GM12873 (cell line): ENCODE measurements at regions not wholly inside any gene's neighbourhood (a gene's known extent, or its start where the extent isn't known, plus 50 kb on each side); places are given as distances from the start of the nearest gene placed in this dataset.
A peak's percentile ranks its signal among the peaks of the same experiment; 100 is the strongest.

Experiments used
- TF ChIP-seq, protein P1 (sequence below): IDR thresholded peaks from 2 replicates; pipeline ENCODE4 v1.5.1; 2012; ENCODE audit warnings: low read depth, mild to moderate bottlenecking, moderate library complexity, low read length, control low read depth; ENCODE audit not compliant: insufficient read depth; ENCODE audit errors: missing control alignments

DNA sequence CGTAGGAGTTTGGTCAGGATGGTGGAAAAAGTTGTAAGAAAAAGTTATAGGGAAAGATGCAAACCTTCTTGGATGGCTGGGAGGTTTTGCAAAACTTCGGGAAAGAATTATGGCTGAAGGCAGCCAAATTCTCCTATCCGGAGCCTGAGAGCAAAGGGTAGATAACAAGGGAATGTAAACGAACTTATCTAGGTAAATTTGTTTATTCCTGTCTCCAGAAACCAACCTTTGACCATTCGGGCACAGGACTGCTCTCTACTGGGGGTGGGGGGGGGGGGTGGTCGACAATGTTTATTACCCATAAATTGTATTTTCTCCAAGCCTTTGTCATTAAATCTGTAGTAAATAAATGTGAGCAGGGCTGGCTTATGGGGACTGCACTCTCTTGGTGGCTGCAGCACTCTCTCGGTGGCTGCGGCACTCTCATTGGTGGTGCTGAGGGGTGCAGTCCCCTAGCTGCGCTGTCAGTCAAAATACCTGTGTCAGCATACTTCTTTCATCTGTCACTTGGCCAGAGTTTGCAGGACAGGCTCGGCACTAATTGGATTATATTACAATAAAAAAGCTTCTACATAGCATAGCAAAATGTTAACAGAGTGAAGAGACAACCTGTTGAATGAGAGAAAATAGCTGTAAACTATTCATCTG is 827.8 kb downstream of the SH3BGRL start:
- TF ChIP-seq, protein P1, sequence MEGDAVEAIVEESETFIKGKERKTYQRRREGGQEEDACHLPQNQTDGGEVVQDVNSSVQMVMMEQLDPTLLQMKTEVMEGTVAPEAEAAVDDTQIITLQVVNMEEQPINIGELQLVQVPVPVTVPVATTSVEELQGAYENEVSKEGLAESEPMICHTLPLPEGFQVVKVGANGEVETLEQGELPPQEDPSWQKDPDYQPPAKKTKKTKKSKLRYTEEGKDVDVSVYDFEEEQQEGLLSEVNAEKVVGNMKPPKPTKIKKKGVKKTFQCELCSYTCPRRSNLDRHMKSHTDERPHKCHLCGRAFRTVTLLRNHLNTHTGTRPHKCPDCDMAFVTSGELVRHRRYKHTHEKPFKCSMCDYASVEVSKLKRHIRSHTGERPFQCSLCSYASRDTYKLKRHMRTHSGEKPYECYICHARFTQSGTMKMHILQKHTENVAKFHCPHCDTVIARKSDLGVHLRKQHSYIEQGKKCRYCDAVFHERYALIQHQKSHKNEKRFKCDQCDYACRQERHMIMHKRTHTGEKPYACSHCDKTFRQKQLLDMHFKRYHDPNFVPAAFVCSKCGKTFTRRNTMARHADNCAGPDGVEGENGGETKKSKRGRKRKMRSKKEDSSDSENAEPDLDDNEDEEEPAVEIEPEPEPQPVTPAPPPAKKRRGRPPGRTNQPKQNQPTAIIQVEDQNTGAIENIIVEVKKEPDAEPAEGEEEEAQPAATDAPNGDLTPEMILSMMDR: no peak

DNA sequence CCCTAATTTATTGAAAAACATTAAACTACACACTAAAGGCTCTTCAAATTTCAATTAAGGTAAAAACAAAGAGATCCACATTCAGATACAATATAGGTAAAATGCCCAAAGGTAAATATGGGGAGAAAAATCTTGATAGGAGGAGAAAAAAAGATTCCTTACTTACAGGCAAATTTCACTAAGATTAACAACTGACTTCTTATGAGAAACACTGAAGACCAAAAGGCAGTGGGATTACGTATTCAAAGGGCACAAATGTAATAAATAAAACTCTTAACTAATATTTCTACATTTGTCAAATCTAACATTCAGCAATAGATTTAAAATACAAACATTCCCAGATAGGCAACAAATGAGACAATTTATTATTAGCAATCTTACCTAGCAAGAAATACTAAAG is 829.3 kb downstream of the SH3BGRL start:
- TF ChIP-seq, protein P1: no peak

- TF ChIP-seq, protein P1: no peak
Observed at GRCh38 chrX:82038793-82039192, 836.9 kb downstream of the SH3BGRL start.

GRCh38 chrX:82041034-82041433 is 839.1 kb downstream of the SH3BGRL start:
- TF ChIP-seq, protein P1: no peak

- TF ChIP-seq, protein P1: no peak
Observed at GRCh38 chrX:82058728-82059127, 856.8 kb downstream of the SH3BGRL start.

- TF ChIP-seq, protein P1: no peak
Observed at GRCh38 chrX:82070948-82071347, 869.0 kb downstream of the SH3BGRL start.

- TF ChIP-seq, protein P1: peak; percentile 17
Observed at GRCh38 chrX:82081027-82081426, 879.1 kb downstream of the SH3BGRL start.
